MM.1S (cell line): ENCODE measurements at regions not wholly inside any gene's neighbourhood (a gene's known extent, or its start where the extent isn't known, plus 50 kb on each side); places are given as distances from the start of the nearest gene placed in this dataset.

Source experiments
- DNase-seq: peaks from one replicate; pipeline ENCODE4 v3.0.0-alpha.2; 2015
- H2AFZ ChIP-seq: fragments of 300-600 bp; sonication (generic); 2 replicates; pipeline ENCODE4 v1.6.0; 2016; ENCODE audit warnings: antibody characterized with exemption, low read length
- H3F3A ChIP-seq: fragments of 300-600 bp; sonication (generic); 2 replicates; pipeline ENCODE4 v1.6.1; 2016; ENCODE audit warnings: mild to moderate bottlenecking, antibody characterized with exemption, low read length, moderate library complexity, mixed read lengths; ENCODE audit not compliant: insufficient read depth
- H3K27ac ChIP-seq: fragments of 300-600 bp; sonication (generic); 2 replicates; pipeline ENCODE4 v1.5.1; 2016; ENCODE audit warnings: mild to moderate bottlenecking, low read length
- H3K27me3 ChIP-seq: fragments of 300-600 bp; sonication (generic); replicated peaks from 2 replicates; pipeline ENCODE4 v1.6.0; 2016; ENCODE audit warnings: low read length; ENCODE audit not compliant: insufficient read depth
- H3K36me3 ChIP-seq: fragments of 300-600 bp; sonication (generic); replicated peaks from 2 replicates; pipeline ENCODE4 v1.6.1; 2016; ENCODE audit warnings: mild to moderate bottlenecking, low read length, mixed read lengths; ENCODE audit not compliant: insufficient read depth
- H3K4me1 ChIP-seq: fragments of 300-600 bp; sonication (generic); 2 replicates; pipeline ENCODE4 v1.6.1; 2016; ENCODE audit warnings: low read length, mixed read lengths
- H3K4me2 ChIP-seq: fragments of 300-600 bp; sonication (generic); 2 replicates; pipeline ENCODE4 v1.6.0; 2016; ENCODE audit warnings: low read depth, low read length
- H3K4me3 ChIP-seq: fragments of 300-600 bp; sonication (generic); 2 replicates; pipeline ENCODE4 v1.5.1; 2016; ENCODE audit warnings: low read length, mixed read lengths
- H3K79me2 ChIP-seq: fragments of 300-600 bp; sonication (generic); 2 replicates; pipeline ENCODE4 v1.6.1; 2016; ENCODE audit warnings: mixed run types, low read length, mixed read lengths
- H3K9ac ChIP-seq: fragments of 300-600 bp; sonication (generic); 2 replicates; pipeline ENCODE4 v1.6.1; 2016; ENCODE audit warnings: low read length, mixed read lengths
- H3K9me2 ChIP-seq: fragments of 300-600 bp; sonication (generic); replicated peaks from 2 replicates; pipeline ENCODE4 v1.6.1; 2016; ENCODE audit warnings: mild to moderate bottlenecking, low read length, mixed read lengths; ENCODE audit not compliant: insufficient read depth
- H3K9me3 ChIP-seq: fragments of 300-600 bp; sonication (generic); replicated peaks from 2 replicates; pipeline ENCODE4 v1.6.1; 2016; ENCODE audit warnings: mild to moderate bottlenecking, low read length, mixed read lengths; ENCODE audit not compliant: insufficient read depth
- H4K20me1 ChIP-seq: fragments of 300-600 bp; sonication (generic); 2 replicates; pipeline ENCODE4 v1.6.1; 2016; ENCODE audit warnings: mild to moderate bottlenecking, low read length, moderate library complexity, mixed read lengths; ENCODE audit not compliant: insufficient read depth
- CTCF ChIP-seq: fragments of 300-600 bp; sonication (generic); IDR thresholded peaks from 2 replicates; pipeline ENCODE4 v1.5.1; 2016; ENCODE audit warnings: antibody characterized with exemption, low read length, mixed read lengths
- EZH2 ChIP-seq: fragments of 300-600 bp; sonication (generic); optimal IDR thresholded peaks from 2 replicates; pipeline ENCODE3; 2017; ENCODE audit warnings: low read depth, mild to moderate bottlenecking, antibody characterized with exemption, low read length, mixed read lengths
- EZH2phosphoT487 ChIP-seq: fragments of 300-600 bp; sonication (generic); IDR thresholded peaks from 2 replicates; pipeline ENCODE4 v1.6.1; 2018; ENCODE audit warnings: antibody characterized with exemption, low read length

DNA sequence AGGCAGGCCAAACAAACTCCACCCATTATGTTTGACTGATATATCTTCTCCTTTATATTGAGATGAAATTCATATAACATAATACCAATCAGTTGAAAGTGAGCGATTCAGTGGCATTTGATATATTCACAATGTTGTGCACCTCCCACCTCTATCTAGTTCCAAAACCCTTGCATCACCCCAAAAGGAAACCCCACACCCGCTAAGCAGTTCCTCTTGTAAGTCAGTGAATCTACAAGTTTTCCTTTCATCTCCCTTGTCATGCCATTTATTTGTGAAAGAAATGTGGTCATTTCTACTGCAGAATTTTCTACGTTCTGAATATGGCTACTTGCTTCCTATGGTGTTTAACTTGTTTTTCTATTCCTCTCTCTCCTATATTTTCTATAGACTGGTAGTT lies 99.4 kb upstream of the PTPN3 start:
- H3K9ac ChIP-seq = no peak overlapping the region
- no peak for TF ChIP-seq CTCF
- TF ChIP-seq EZH2phosphoT487 = no peak
- no peak for TF ChIP-seq EZH2
- no peaks in the 10 kb centered on the region for H3K27me3 ChIP-seq
- H3K36me3 ChIP-seq = no peaks in the 10 kb centered on the region
- no peak overlapping the region for H3K4me3 ChIP-seq
- H3K27ac ChIP-seq = no peak overlapping the region
- H2AFZ ChIP-seq = no peak overlapping the region
- H3K79me2 ChIP-seq = no peaks in the 10 kb centered on the region
- no peaks in the 10 kb centered on the region for H3K9me2 ChIP-seq
- H3K9me3 ChIP-seq = no peaks in the 10 kb centered on the region
- no peak overlapping the region for H3K4me2 ChIP-seq
- H3F3A ChIP-seq = no peaks in the 10 kb centered on the region
- no peaks in the 10 kb centered on the region for H3K4me1 ChIP-seq
- DNase-seq = no peak
- H4K20me1 ChIP-seq = no peaks in the 10 kb centered on the region

DNA sequence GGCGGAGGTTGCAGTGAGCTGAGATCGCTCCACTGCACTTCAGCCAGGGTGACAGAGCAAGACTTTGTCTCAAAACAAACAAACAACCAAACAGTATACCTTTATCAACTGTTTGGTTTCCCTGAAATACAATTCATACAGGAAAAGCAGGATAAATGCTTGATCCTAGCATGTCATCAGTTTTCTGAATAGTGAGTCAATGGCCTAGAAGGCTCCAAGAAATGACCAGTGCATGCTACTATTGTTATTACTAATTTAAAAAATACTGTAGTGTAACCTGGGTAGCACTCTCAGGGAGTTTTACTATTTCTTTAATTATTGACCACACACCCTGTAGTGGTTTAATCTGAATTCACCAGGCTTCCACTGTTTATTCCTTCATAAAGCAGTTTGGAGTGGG lies 101.0 kb upstream of the PTPN3 start:
- no peaks in the 10 kb centered on the region for H3K27me3 ChIP-seq
- H3K9me3 ChIP-seq = no peaks in the 10 kb centered on the region
- no peaks in the 10 kb centered on the region for H3F3A ChIP-seq
- no peak for TF ChIP-seq CTCF
- no peak for TF ChIP-seq EZH2
- TF ChIP-seq EZH2phosphoT487 = no peak
- no peak overlapping the region for H3K27ac ChIP-seq
- H3K9me2 ChIP-seq = no peaks in the 10 kb centered on the region
- no peak overlapping the region for H3K9ac ChIP-seq
- no peak overlapping the region for H3K4me3 ChIP-seq
- H3K79me2 ChIP-seq = no peaks in the 10 kb centered on the region
- H3K4me2 ChIP-seq = no peak overlapping the region
- no peak for DNase-seq
- H3K4me1 ChIP-seq = no peaks in the 10 kb centered on the region
- H4K20me1 ChIP-seq = no peaks in the 10 kb centered on the region
- H2AFZ ChIP-seq = no peak overlapping the region
- H3K36me3 ChIP-seq = no peaks in the 10 kb centered on the region

- H3K27me3 ChIP-seq = no peaks in the 10 kb centered on the region
- no peaks in the 10 kb centered on the region for H3K79me2 ChIP-seq
- H3K27ac ChIP-seq = no peak overlapping the region
Observed at GRCh38 chr9:109599711-109600110, 101.6 kb upstream of the PTPN3 start.

More at GRCh38 chr9:109599711-109600110, 101.6 kb upstream of the PTPN3 start:
- TF ChIP-seq CTCF = no peak
- no peak for TF ChIP-seq EZH2
- no peak for TF ChIP-seq EZH2phosphoT487
- Histone ChIP-seq H3K9me2 (no peaks in the 10 kb centered on the region), H2AFZ (no peak overlapping the region), H3K9ac (no peak overlapping the region), H3K9me3 (no peaks in the 10 kb centered on the region), H3K36me3 (no peaks in the 10 kb centered on the region), H3K4me3 (no peak overlapping the region), H4K20me1 (no peaks in the 10 kb centered on the region), H3K4me2 (no peak overlapping the region), H3K4me1 (no peaks in the 10 kb centered on the region), H3F3A (no peaks in the 10 kb centered on the region)
- DNase-seq = no peak
